ENCODE measurements at regions not wholly inside any gene's neighbourhood (a gene's known extent, or its start where the extent isn't known, plus 50 kb on each side); places are given as distances from the start of the nearest gene placed in this dataset.

- no peak for TF ChIP-seq ZFX (IDR thresholded peaks at IDR 0.05; ENCODE audit: borderline replicate concordance)
- TF ChIP-seq CTCF (IDR thresholded peaks at IDR 0.05): no peak
- no peak overlapping the region for H3K27ac ChIP-seq
These were observed 84.6 kb upstream of the DPH6 start for GRCh38 chr15:35630532-35630931.

DNA sequence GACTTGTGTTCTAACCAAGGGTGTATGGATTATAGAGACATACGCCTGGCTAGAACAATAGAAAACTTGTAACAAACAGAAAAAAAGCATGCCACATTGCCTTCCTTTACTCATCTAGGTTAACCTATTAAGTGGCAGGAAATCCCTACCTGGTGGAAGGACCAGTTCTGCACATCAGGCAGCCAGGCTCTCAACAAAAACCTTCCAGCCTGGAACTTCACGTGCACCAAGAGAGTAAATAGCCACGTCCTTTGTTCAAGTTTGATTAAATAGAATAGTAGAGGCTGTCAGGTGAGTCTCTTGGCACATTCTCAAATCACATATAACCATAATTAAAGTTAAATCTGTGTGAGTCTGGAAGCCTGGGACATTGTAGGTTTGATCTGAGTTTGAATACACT, 85.0 kb upstream of the DPH6 start:
- no peak overlapping the region for H3K27ac ChIP-seq
- no peak for TF ChIP-seq ZFX (IDR thresholded peaks at IDR 0.05; ENCODE audit: borderline replicate concordance)
- no peak for TF ChIP-seq CTCF (IDR thresholded peaks at IDR 0.05)

GRCh38 chr15:35633677-35634076, 87.7 kb upstream of the DPH6 start:
- H3K27ac ChIP-seq: no peak overlapping the region
- no peak for TF ChIP-seq ZFX (IDR thresholded peaks at IDR 0.05; ENCODE audit: borderline replicate concordance)
- TF ChIP-seq CTCF (IDR thresholded peaks at IDR 0.05): no peak

DNA sequence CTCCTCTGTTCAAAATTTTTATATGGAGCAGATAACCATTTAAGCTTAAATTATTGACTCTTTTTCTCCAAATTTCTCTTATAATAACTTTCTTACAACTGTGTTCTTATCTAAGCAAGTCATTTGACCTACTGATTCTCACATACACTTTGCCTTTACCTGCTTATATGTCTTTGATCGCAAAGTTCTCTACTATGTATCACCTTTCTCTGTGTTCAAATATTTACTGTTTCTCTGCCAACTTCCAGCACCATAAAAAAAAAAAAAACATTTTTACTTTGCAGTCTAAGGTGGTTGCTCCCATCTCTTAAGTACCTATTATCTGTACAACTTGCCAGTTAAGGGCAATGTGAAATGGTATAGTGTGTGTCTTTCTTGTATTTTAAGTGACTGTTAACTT, 100.8 kb upstream of the DPH6 start:
- no peak for TF ChIP-seq ZFX (IDR thresholded peaks at IDR 0.05; ENCODE audit: borderline replicate concordance)
- TF ChIP-seq CTCF (IDR thresholded peaks at IDR 0.05): no peak
- H3K27ac ChIP-seq: no peak overlapping the region

GRCh38 chr15:35647303-35647702, 101.3 kb upstream of the DPH6 start:
- no peak for TF ChIP-seq CTCF (IDR thresholded peaks at IDR 0.05)
- TF ChIP-seq ZFX (IDR thresholded peaks at IDR 0.05; ENCODE audit: borderline replicate concordance): no peak
- no peak overlapping the region for H3K27ac ChIP-seq

- no peak for TF ChIP-seq CTCF (IDR thresholded peaks at IDR 0.05)
- no peak for TF ChIP-seq ZFX (IDR thresholded peaks at IDR 0.05; ENCODE audit: borderline replicate concordance)
- H3K27ac ChIP-seq: no peak overlapping the region
These were observed 103.0 kb upstream of the DPH6 start for GRCh38 chr15:35648941-35649340.

GRCh38 chr15:35649575-35649974, 103.6 kb upstream of the DPH6 start:
- H3K27ac ChIP-seq: no peak overlapping the region
- TF ChIP-seq CTCF (IDR thresholded peaks at IDR 0.05) (no peak), ZFX (IDR thresholded peaks at IDR 0.05; ENCODE audit: borderline replicate concordance) (no peak)

Measured in 22Rv1 (cell line).